ENCODE measurements at regions not wholly inside any gene's neighbourhood (a gene's known extent, or its start where the extent isn't known, plus 50 kb on each side); places are given as distances from the start of the nearest gene placed in this dataset.

DNA sequence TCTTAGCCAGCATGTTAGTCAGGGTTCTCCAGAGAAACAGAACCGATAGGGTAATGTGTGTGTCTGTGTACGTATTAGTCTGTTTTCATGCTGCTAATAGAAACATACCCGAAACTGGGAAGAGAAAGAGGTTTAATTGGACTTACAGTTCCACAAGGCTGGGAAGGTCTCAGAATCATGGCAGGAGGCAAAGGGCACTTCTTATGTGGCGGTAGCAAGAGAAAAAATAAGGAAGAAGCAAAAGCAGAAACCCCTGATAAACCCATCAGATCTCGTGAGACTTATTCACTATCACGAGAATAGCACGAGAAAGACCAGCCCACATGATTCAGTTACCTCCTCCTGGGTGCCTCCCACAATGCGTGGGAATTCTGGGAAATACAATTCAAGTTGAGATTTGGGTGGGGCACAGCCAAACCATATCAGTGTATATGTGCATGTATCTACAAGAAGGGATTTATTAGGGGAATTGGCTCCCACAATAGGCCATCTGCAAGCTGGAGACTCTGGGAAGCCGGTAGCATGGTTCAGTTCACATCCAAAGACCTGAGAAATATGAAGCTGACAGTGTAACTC lies 173.7 kb upstream of the NECTIN1 start:
- peaks cover 79% of the 10 kb centered on the region for H3K27me3 Mint-ChIP-seq (ENCODE audit: low read depth, unreplicated experiment)
- FAIRE-seq (no peak), DNase-seq (ENCODE audit: low read depth) (no peak)
- Histone ChIP-seq H3K4me2 (ENCODE audit: low read length) (no peak overlapping the region), H3K9ac (ENCODE audit: low read length) (no peak overlapping the region), H3K79me2 (ENCODE audit: insufficient read depth, low read length) (no peaks in the 10 kb centered on the region), H3K36me3 (ENCODE audit: insufficient read depth, low read length) (no peaks in the 10 kb centered on the region), H3K4me3 (ENCODE audit: insufficient read depth, low read depth, low read length) (no peak overlapping the region), H2AFZ (ENCODE audit: low read depth, low read length) (no peak overlapping the region), H3K27me3 (ENCODE audit: insufficient read depth, low read length) (peaks cover 12% of the 10 kb centered on the region), H3K4me1 (ENCODE audit: insufficient read depth, low read length) (no peaks in the 10 kb centered on the region), H4K20me1 (ENCODE audit: insufficient read depth, low read length) (no peaks in the 10 kb centered on the region), H3K9me3 (ENCODE audit: insufficient read depth, low read depth, low read length) (no peaks in the 10 kb centered on the region), H3K27ac (ENCODE audit: low read depth, low read length) (no peak overlapping the region)
- TF ChIP-seq EZH2 (IDR thresholded peaks at IDR 0.05; ENCODE audit: insufficient read depth, low read length) = no peak
- TF ChIP-seq, protein P1, sequence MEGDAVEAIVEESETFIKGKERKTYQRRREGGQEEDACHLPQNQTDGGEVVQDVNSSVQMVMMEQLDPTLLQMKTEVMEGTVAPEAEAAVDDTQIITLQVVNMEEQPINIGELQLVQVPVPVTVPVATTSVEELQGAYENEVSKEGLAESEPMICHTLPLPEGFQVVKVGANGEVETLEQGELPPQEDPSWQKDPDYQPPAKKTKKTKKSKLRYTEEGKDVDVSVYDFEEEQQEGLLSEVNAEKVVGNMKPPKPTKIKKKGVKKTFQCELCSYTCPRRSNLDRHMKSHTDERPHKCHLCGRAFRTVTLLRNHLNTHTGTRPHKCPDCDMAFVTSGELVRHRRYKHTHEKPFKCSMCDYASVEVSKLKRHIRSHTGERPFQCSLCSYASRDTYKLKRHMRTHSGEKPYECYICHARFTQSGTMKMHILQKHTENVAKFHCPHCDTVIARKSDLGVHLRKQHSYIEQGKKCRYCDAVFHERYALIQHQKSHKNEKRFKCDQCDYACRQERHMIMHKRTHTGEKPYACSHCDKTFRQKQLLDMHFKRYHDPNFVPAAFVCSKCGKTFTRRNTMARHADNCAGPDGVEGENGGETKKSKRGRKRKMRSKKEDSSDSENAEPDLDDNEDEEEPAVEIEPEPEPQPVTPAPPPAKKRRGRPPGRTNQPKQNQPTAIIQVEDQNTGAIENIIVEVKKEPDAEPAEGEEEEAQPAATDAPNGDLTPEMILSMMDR (IDR thresholded peaks at IDR 0.05; ENCODE audit: insufficient read depth, low read depth, low read length) = no peak
- H3K4me3 Mint-ChIP-seq (ENCODE audit: unreplicated experiment) = no peak overlapping the region
- H3K36me3 Mint-ChIP-seq (ENCODE audit: low read depth, unreplicated experiment) = no peaks in the 10 kb centered on the region
- no peaks in the 10 kb centered on the region for H3K4me1 Mint-ChIP-seq (ENCODE audit: low read depth, unreplicated experiment)
- H3K9me3 Mint-ChIP-seq (ENCODE audit: unreplicated experiment) = peaks cover 4% of the 10 kb centered on the region
- no peak overlapping the region for H3K27ac Mint-ChIP-seq (ENCODE audit: unreplicated experiment)

DNA sequence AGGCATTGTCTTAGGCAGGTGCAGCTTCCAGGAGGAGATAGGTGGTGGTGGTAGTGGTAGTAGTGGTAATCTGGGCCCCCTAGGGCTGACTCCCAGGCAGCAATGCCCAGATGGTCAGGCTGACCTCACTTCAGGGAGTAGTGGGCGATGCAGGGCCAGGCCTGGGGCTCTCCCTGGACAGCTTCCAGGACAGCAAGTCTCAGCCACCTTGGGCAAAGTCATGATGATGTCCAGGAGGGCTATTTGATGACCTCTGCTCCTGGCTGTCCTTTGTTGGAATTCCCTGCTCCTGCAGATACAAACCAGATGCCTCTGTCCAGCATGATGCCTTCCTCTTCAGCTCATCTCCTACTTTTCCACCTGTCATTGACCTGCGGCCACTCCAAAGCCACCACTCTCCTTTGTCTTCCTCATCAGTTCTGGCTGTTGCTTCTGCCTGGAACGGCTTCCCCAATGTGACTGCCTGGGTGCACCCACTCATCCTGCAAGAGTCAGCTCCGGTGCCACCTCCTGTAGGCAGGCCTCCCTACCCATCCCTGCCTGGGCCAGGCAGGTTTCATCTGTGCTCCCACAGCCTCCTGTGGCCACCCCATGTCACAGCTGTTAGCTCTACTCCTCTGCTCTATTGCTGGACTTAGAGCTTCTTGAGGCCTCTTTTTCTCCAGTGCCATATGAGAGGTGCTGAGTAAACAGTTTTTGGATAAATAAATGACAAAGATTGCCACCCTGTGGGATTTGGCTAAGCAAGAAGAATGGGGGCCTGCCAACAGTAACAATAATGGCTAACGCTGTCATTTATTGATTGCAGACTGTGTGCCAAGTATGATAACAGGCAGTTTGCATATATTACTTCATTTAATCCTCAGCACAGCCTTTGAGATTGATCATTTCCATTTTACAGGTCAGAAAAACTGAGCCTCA lies 172.9 kb upstream of the NECTIN1 start:
- peaks cover 11% of the 10 kb centered on the region for H3K27me3 ChIP-seq (ENCODE audit: insufficient read depth, low read length)
- DNase-seq (ENCODE audit: low read depth) (no peak), FAIRE-seq (no peak)
- H3K27ac ChIP-seq (ENCODE audit: low read depth, low read length) = no peak overlapping the region
- no peak overlapping the region for H3K9ac ChIP-seq (ENCODE audit: low read length)
- no peak overlapping the region for H2AFZ ChIP-seq (ENCODE audit: low read depth, low read length)
- Mint-ChIP-seq H3K9me3 (ENCODE audit: unreplicated experiment) (peaks cover 4% of the 10 kb centered on the region), H3K27me3 (ENCODE audit: low read depth, unreplicated experiment) (peaks cover 77% of the 10 kb centered on the region), H3K4me3 (ENCODE audit: unreplicated experiment) (no peak overlapping the region), H3K36me3 (ENCODE audit: low read depth, unreplicated experiment) (no peaks in the 10 kb centered on the region), H3K27ac (ENCODE audit: unreplicated experiment) (no peak overlapping the region), H3K4me1 (ENCODE audit: low read depth, unreplicated experiment) (no peaks in the 10 kb centered on the region)
- no peak overlapping the region for H3K4me3 ChIP-seq (ENCODE audit: insufficient read depth, low read depth, low read length)
- H3K36me3 ChIP-seq (ENCODE audit: insufficient read depth, low read length) = no peaks in the 10 kb centered on the region
- H4K20me1 ChIP-seq (ENCODE audit: insufficient read depth, low read length) = no peaks in the 10 kb centered on the region
- H3K4me1 ChIP-seq (ENCODE audit: insufficient read depth, low read length) = no peaks in the 10 kb centered on the region
- no peaks in the 10 kb centered on the region for H3K79me2 ChIP-seq (ENCODE audit: insufficient read depth, low read length)
- no peak for TF ChIP-seq EZH2 (IDR thresholded peaks at IDR 0.05; ENCODE audit: insufficient read depth, low read length)
- TF ChIP-seq, protein P1 (IDR thresholded peaks at IDR 0.05; ENCODE audit: insufficient read depth, low read depth, low read length) = no peak
- H3K4me2 ChIP-seq (ENCODE audit: low read length) = no peak overlapping the region
- no peaks in the 10 kb centered on the region for H3K9me3 ChIP-seq (ENCODE audit: insufficient read depth, low read depth, low read length)

DNA sequence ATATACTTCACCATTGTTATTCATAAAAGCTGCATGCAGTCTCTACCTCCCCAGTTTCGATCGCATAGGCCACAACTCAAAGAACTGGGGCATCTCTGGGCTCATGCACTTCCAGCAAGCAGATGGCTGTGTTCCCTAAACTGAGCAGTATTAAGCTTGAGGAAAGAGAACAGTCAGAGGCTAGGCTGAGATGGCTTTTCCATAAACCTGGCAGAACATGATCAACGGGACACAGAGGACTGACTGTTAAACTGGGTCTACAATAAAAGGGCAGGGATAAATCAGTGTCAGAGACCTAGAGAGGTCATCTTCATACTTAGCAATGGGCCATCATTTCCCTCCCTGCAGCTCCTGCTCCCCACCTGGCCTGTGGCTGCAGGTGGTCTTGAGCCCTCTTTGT lies 171.0 kb upstream of the NECTIN1 start:
- no peaks in the 10 kb centered on the region for H3K36me3 Mint-ChIP-seq (ENCODE audit: low read depth, unreplicated experiment)
- DNase-seq (ENCODE audit: low read depth) (no peak), FAIRE-seq (no peak)
- H3K27me3 ChIP-seq (ENCODE audit: insufficient read depth, low read length) = peaks cover 6% of the 10 kb centered on the region
- H2AFZ ChIP-seq (ENCODE audit: low read depth, low read length) = no peak overlapping the region
- TF ChIP-seq, protein P1 (IDR thresholded peaks at IDR 0.05; ENCODE audit: insufficient read depth, low read depth, low read length) = no peak
- TF ChIP-seq EZH2 (IDR thresholded peaks at IDR 0.05; ENCODE audit: insufficient read depth, low read length) = no peak
- H3K79me2 ChIP-seq (ENCODE audit: insufficient read depth, low read length) = no peaks in the 10 kb centered on the region
- H3K4me3 ChIP-seq (ENCODE audit: insufficient read depth, low read depth, low read length) = no peak overlapping the region
- H3K4me1 ChIP-seq (ENCODE audit: insufficient read depth, low read length) = no peaks in the 10 kb centered on the region
- no peak overlapping the region for H3K4me2 ChIP-seq (ENCODE audit: low read length)
- H4K20me1 ChIP-seq (ENCODE audit: insufficient read depth, low read length) = no peaks in the 10 kb centered on the region
- no peak overlapping the region for H3K9ac ChIP-seq (ENCODE audit: low read length)
- no peak overlapping the region for H3K4me3 Mint-ChIP-seq (ENCODE audit: unreplicated experiment)
- no peaks in the 10 kb centered on the region for H3K36me3 ChIP-seq (ENCODE audit: insufficient read depth, low read length)
- H3K4me1 Mint-ChIP-seq (ENCODE audit: low read depth, unreplicated experiment) = no peaks in the 10 kb centered on the region
- no peaks in the 10 kb centered on the region for H3K9me3 ChIP-seq (ENCODE audit: insufficient read depth, low read depth, low read length)
- no peak overlapping the region for H3K27ac Mint-ChIP-seq (ENCODE audit: unreplicated experiment)
- peaks cover 68% of the 10 kb centered on the region for H3K27me3 Mint-ChIP-seq (ENCODE audit: low read depth, unreplicated experiment)
- peaks cover 2% of the 10 kb centered on the region for H3K9me3 Mint-ChIP-seq (ENCODE audit: unreplicated experiment)
- H3K27ac ChIP-seq (ENCODE audit: low read depth, low read length) = no peak overlapping the region

Data from astrocyte (in vitro differentiated cells and primary cell).